ENCODE measurements at regions not wholly inside any gene's neighbourhood (a gene's known extent, or its start where the extent isn't known, plus 50 kb on each side); places are given as distances from the start of the nearest gene placed in this dataset.

DNA sequence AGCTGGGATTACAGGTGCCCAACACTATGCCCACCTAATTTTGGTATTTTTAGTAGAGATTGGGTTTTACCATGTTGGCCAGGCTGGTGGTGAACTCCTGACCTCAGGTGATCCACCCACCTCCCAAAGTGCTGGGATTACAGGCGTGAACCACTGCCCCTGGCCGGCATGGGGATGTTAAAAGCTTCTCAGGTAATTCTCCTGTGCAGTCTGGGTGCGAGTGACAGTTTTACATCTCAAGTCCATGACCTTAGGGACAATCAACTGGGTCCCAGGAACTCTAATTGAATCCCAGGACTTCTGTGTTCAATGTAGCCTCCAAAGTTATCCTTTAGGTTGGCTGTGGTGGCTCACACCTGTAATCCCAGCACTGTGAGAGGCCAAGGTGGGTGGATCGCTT is 100.1 kb upstream of the TSHZ3 start:
- Histone ChIP-seq H3K79me2 (ENCODE audit: control insufficient read depth, insufficient read depth, low read length) (no peaks in the 10 kb centered on the region), H2AFZ (ENCODE audit: control insufficient read depth, low read length) (no peak overlapping the region), H3K9me3 (ENCODE audit: control insufficient read depth, low read depth, low read length) (no peaks in the 10 kb centered on the region), H3K27me3 (ENCODE audit: control insufficient read depth, extremely low read depth, insufficient read depth, low read length) (no peaks in the 10 kb centered on the region), H3K4me2 (ENCODE audit: control insufficient read depth, extremely low read depth, insufficient read depth, low read depth, low read length) (no peak overlapping the region), H3K9me1 (ENCODE audit: control insufficient read depth, extremely low read depth, insufficient read depth, low read length) (no peaks in the 10 kb centered on the region), H3K4me3 (ENCODE audit: control insufficient read depth in 2 of 3, extremely low read depth in 1 of 3, insufficient read depth in 2 of 3, low read depth in 1 of 3, low read length in 3 of 3) (no peak overlapping the region), H4K20me1 (ENCODE audit: control insufficient read depth, extremely low read depth, insufficient read depth, low read length) (no peaks in the 10 kb centered on the region), H3K4me1 (ENCODE audit: control insufficient read depth, extremely low read depth, insufficient read depth, low read length) (no peaks in the 10 kb centered on the region), H3K27ac (ENCODE audit: control insufficient read depth, insufficient read depth, low read length) (no peak overlapping the region), H3K9ac (ENCODE audit: control insufficient read depth, extremely low read depth, insufficient read depth, low read length) (no peak overlapping the region), H3K36me3 (ENCODE audit: control insufficient read depth in 2 of 2, extremely low read depth in 1 of 2, insufficient read depth in 2 of 2, low read length in 2 of 2) (no peaks in the 10 kb centered on the region)
- FAIRE-seq: no peak
- no peak for TF ChIP-seq EZH2 (IDR thresholded peaks at IDR 0.05; ENCODE audit: low read length)
- TF ChIP-seq, protein P1, sequence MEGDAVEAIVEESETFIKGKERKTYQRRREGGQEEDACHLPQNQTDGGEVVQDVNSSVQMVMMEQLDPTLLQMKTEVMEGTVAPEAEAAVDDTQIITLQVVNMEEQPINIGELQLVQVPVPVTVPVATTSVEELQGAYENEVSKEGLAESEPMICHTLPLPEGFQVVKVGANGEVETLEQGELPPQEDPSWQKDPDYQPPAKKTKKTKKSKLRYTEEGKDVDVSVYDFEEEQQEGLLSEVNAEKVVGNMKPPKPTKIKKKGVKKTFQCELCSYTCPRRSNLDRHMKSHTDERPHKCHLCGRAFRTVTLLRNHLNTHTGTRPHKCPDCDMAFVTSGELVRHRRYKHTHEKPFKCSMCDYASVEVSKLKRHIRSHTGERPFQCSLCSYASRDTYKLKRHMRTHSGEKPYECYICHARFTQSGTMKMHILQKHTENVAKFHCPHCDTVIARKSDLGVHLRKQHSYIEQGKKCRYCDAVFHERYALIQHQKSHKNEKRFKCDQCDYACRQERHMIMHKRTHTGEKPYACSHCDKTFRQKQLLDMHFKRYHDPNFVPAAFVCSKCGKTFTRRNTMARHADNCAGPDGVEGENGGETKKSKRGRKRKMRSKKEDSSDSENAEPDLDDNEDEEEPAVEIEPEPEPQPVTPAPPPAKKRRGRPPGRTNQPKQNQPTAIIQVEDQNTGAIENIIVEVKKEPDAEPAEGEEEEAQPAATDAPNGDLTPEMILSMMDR (optimal IDR thresholded peaks at IDR 0.05 in 1 of 3, IDR thresholded peaks at IDR 0.05 in 1 of 3, conservative IDR thresholded peaks at IDR 0.05 in 1 of 3; ENCODE audit: extremely low read depth in 1 of 3, insufficient read depth in 2 of 3, low read length in 3 of 3): no peak
- no peak for DNase-seq (ENCODE audit: low read depth, low spot score)
- dilution Hi-C loops (cut with MboI; ENCODE audit: extremely low pct_ligation_motif_present, low sequenced_read_pairs): no loop called here

DNA sequence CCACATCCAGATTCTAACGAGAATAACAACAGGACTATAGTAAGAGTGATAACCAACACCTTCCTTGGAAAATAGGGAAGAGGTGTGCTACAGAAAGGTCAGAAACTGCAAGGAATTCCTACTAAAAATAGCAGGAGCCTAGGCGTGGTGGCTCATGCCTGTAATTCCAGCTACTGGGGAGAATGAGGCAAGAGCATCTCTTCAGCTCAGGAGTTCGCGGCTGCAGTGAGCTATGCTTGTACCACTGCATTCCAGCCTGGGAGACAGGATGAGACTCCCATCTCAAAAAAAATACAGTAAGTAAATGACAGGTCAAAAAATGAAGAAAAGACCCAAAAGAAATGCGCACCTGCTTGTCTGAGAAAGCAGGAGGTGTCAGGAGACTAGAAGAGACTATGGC is 101.5 kb upstream of the TSHZ3 start:
- Histone ChIP-seq H3K36me3 (ENCODE audit: control insufficient read depth in 2 of 2, extremely low read depth in 1 of 2, insufficient read depth in 2 of 2, low read length in 2 of 2) (no peaks in the 10 kb centered on the region), H3K4me1 (ENCODE audit: control insufficient read depth, extremely low read depth, insufficient read depth, low read length) (no peaks in the 10 kb centered on the region), H3K4me3 (ENCODE audit: control insufficient read depth in 2 of 3, extremely low read depth in 1 of 3, insufficient read depth in 2 of 3, low read depth in 1 of 3, low read length in 3 of 3) (no peak overlapping the region), H3K9ac (ENCODE audit: control insufficient read depth, extremely low read depth, insufficient read depth, low read length) (no peak overlapping the region), H3K9me3 (ENCODE audit: control insufficient read depth, low read depth, low read length) (no peaks in the 10 kb centered on the region), H3K27me3 (ENCODE audit: control insufficient read depth, extremely low read depth, insufficient read depth, low read length) (no peaks in the 10 kb centered on the region), H3K27ac (ENCODE audit: control insufficient read depth, insufficient read depth, low read length) (no peak overlapping the region), H2AFZ (ENCODE audit: control insufficient read depth, low read length) (no peak overlapping the region), H4K20me1 (ENCODE audit: control insufficient read depth, extremely low read depth, insufficient read depth, low read length) (no peaks in the 10 kb centered on the region), H3K9me1 (ENCODE audit: control insufficient read depth, extremely low read depth, insufficient read depth, low read length) (no peaks in the 10 kb centered on the region), H3K4me2 (ENCODE audit: control insufficient read depth, extremely low read depth, insufficient read depth, low read depth, low read length) (no peak overlapping the region), H3K79me2 (ENCODE audit: control insufficient read depth, insufficient read depth, low read length) (no peaks in the 10 kb centered on the region)
- FAIRE-seq (no peak), DNase-seq (ENCODE audit: low read depth, low spot score) (no peak)
- no peak for TF ChIP-seq EZH2 (IDR thresholded peaks at IDR 0.05; ENCODE audit: low read length)
- TF ChIP-seq, protein P1 (optimal IDR thresholded peaks at IDR 0.05 in 1 of 3, IDR thresholded peaks at IDR 0.05 in 1 of 3, conservative IDR thresholded peaks at IDR 0.05 in 1 of 3; ENCODE audit: extremely low read depth in 1 of 3, insufficient read depth in 2 of 3, low read length in 3 of 3): no peak
- dilution Hi-C loops (cut with MboI; ENCODE audit: extremely low pct_ligation_motif_present, low sequenced_read_pairs): no loop called here

Measured in keratinocyte (primary cell).